Thyroid gland (tissue), 4 donors: ENCODE measurements at regions not wholly inside any gene's neighbourhood (a gene's known extent, or its start where the extent isn't known, plus 50 kb on each side); places are given as distances from the start of the nearest gene placed in this dataset.

ENCODE experiments used
- CTCF ChIP-seq, 6 experiments: fragments of 200-600 bp in 3 of 6; fragments of 450-650 bp in 3 of 6; sonication (generic) in 3 of 6; IDR thresholded peaks; one replicate each; pipeline ENCODE4 v1.5.1; 2016 to 2019; ENCODE audit warnings: antibody characterized with exemption in 6 of 6, mild to moderate bottlenecking in 2 of 6, inconsistent platforms in 1 of 6, moderate library complexity in 1 of 6
- POLR2A ChIP-seq, 2 donors: fragments of 450-650 bp; IDR thresholded peaks; one replicate each; pipeline ENCODE4 v1.6.1; 2017; ENCODE audit warnings: antibody characterized with exemption in 2 of 2, mild to moderate bottlenecking in 2 of 2, moderate library complexity in 1 of 2

GRCh38 chr4:66655505-66655904, 889.8 kb downstream of the CENPC start:
- TF ChIP-seq CTCF (IDR thresholded peaks at IDR 0.05) (no peak), POLR2A (IDR thresholded peaks at IDR 0.05) (no peak)
